ENCODE measurements at regions not wholly inside any gene's neighbourhood (a gene's known extent, or its start where the extent isn't known, plus 50 kb on each side); places are given as distances from the start of the nearest gene placed in this dataset.

- no peak overlapping the region for H3K27ac Mint-ChIP-seq
- H3K36me3 Mint-ChIP-seq: no peaks in the 10 kb centered on the region
Observed at GRCh38 chr10:85256481-85256880, 928.1 kb downstream of the CCSER2 start.

GRCh38 chr10:85259908-85260307 is 931.5 kb downstream of the CCSER2 start:
- H3K4me1 Mint-ChIP-seq: no peaks in the 10 kb centered on the region
- DNase-seq: no peak
- no peaks in the 10 kb centered on the region for H3K36me3 Mint-ChIP-seq
- H3K9me3 Mint-ChIP-seq: peaks cover 1% of the 10 kb centered on the region
- H3K4me3 Mint-ChIP-seq: no peak overlapping the region
- H3K27ac Mint-ChIP-seq: no peak overlapping the region
- no peaks in the 10 kb centered on the region for H3K27me3 Mint-ChIP-seq

More at GRCh38 chr10:85256481-85256880, 928.1 kb downstream of the CCSER2 start:
- peaks cover 1% of the 10 kb centered on the region for H3K9me3 Mint-ChIP-seq
- H3K4me3 Mint-ChIP-seq: no peak overlapping the region
- H3K27me3 Mint-ChIP-seq: no peaks in the 10 kb centered on the region
- DNase-seq: no peak
- no peaks in the 10 kb centered on the region for H3K4me1 Mint-ChIP-seq

- Mint-ChIP-seq H3K4me3 (no peak overlapping the region), H3K27me3 (no peaks in the 10 kb centered on the region), H3K27ac (no peak overlapping the region), H3K4me1 (no peaks in the 10 kb centered on the region), H3K9me3 (no peaks in the 10 kb centered on the region), H3K36me3 (no peaks in the 10 kb centered on the region)
- DNase-seq: no peak
Observed at GRCh38 chr10:85262992-85263391, 934.6 kb downstream of the CCSER2 start.

- H3K27ac Mint-ChIP-seq: no peak overlapping the region
- peaks cover 3% of the 10 kb centered on the region for H3K9me3 Mint-ChIP-seq
- no peaks in the 10 kb centered on the region for H3K36me3 Mint-ChIP-seq
- no peaks in the 10 kb centered on the region for H3K27me3 Mint-ChIP-seq
- no peaks in the 10 kb centered on the region for H3K4me1 Mint-ChIP-seq
- H3K4me3 Mint-ChIP-seq: no peak overlapping the region
- no peak for DNase-seq
Observed at GRCh38 chr10:85265121-85265520, 936.7 kb downstream of the CCSER2 start.

- Mint-ChIP-seq H3K4me1 (no peaks in the 10 kb centered on the region), H3K4me3 (no peak overlapping the region), H3K27ac (no peak overlapping the region), H3K27me3 (no peaks in the 10 kb centered on the region), H3K36me3 (no peaks in the 10 kb centered on the region), H3K9me3 (peaks cover 10% of the 10 kb centered on the region)
- no peak for DNase-seq
Observed at GRCh38 chr10:85266808-85267207, 938.4 kb downstream of the CCSER2 start.

- no peaks in the 10 kb centered on the region for H3K9me3 Mint-ChIP-seq
- no peak overlapping the region for H3K4me3 Mint-ChIP-seq
- H3K27ac Mint-ChIP-seq: no peak overlapping the region
- H3K4me1 Mint-ChIP-seq: no peaks in the 10 kb centered on the region
- DNase-seq: no peak
- no peaks in the 10 kb centered on the region for H3K36me3 Mint-ChIP-seq
- H3K27me3 Mint-ChIP-seq: no peaks in the 10 kb centered on the region
Observed at GRCh38 chr10:85280014-85280413, 951.6 kb downstream of the CCSER2 start.

- no peak overlapping the region for H3K27ac Mint-ChIP-seq
- no peaks in the 10 kb centered on the region for H3K27me3 Mint-ChIP-seq
- H3K9me3 Mint-ChIP-seq: peaks cover 12% of the 10 kb centered on the region
- no peak overlapping the region for H3K4me3 Mint-ChIP-seq
- no peak for DNase-seq
- no peaks in the 10 kb centered on the region for H3K4me1 Mint-ChIP-seq
- H3K36me3 Mint-ChIP-seq: no peaks in the 10 kb centered on the region
Observed at GRCh38 chr10:85284778-85285770, 956.7 kb downstream of the CCSER2 start.

- H3K27ac Mint-ChIP-seq: no peak overlapping the region
- H3K27me3 Mint-ChIP-seq: no peaks in the 10 kb centered on the region
- no peaks in the 10 kb centered on the region for H3K36me3 Mint-ChIP-seq
- DNase-seq: no peak
- H3K4me1 Mint-ChIP-seq: no peaks in the 10 kb centered on the region
- H3K4me3 Mint-ChIP-seq: no peak overlapping the region
- peaks cover 8% of the 10 kb centered on the region for H3K9me3 Mint-ChIP-seq
Observed at GRCh38 chr10:85293483-85293882, 965.1 kb downstream of the CCSER2 start.

- Mint-ChIP-seq H3K4me1 (no peaks in the 10 kb centered on the region), H3K9me3 (no peaks in the 10 kb centered on the region), H3K27me3 (no peaks in the 10 kb centered on the region), H3K36me3 (no peaks in the 10 kb centered on the region), H3K27ac (no peak overlapping the region), H3K4me3 (no peak overlapping the region)
- DNase-seq: no peak
Observed at GRCh38 chr10:85311613-85312337, 983.4 kb downstream of the CCSER2 start.

GRCh38 chr10:85315657-85316056 is 987.3 kb downstream of the CCSER2 start:
- Mint-ChIP-seq H3K27ac (no peak overlapping the region), H3K9me3 (no peaks in the 10 kb centered on the region), H3K27me3 (no peaks in the 10 kb centered on the region), H3K36me3 (no peaks in the 10 kb centered on the region), H3K4me1 (no peaks in the 10 kb centered on the region), H3K4me3 (no peak overlapping the region)
- DNase-seq: no peak

GRCh38 chr10:85316276-85316675 is 987.9 kb downstream of the CCSER2 start:
- Mint-ChIP-seq H3K4me1 (no peaks in the 10 kb centered on the region), H3K36me3 (no peaks in the 10 kb centered on the region), H3K4me3 (no peak overlapping the region), H3K27ac (no peak overlapping the region), H3K27me3 (no peaks in the 10 kb centered on the region), H3K9me3 (no peaks in the 10 kb centered on the region)
- no peak for DNase-seq

GRCh38 chr10:85317827-85318226 is 989.4 kb downstream of the CCSER2 start:
- no peaks in the 10 kb centered on the region for H3K9me3 Mint-ChIP-seq
- no peaks in the 10 kb centered on the region for H3K36me3 Mint-ChIP-seq
- no peak for DNase-seq
- no peak overlapping the region for H3K4me3 Mint-ChIP-seq
- no peak overlapping the region for H3K27ac Mint-ChIP-seq
- no peaks in the 10 kb centered on the region for H3K4me1 Mint-ChIP-seq
- no peaks in the 10 kb centered on the region for H3K27me3 Mint-ChIP-seq

GRCh38 chr10:85318809-85319807 is 990.7 kb downstream of the CCSER2 start:
- Mint-ChIP-seq H3K27me3 (no peaks in the 10 kb centered on the region), H3K36me3 (no peaks in the 10 kb centered on the region), H3K27ac (no peak overlapping the region), H3K4me3 (no peak overlapping the region), H3K4me1 (no peaks in the 10 kb centered on the region), H3K9me3 (no peaks in the 10 kb centered on the region)
- no peak for DNase-seq

- DNase-seq: no peak
- Mint-ChIP-seq H3K27ac (no peak overlapping the region), H3K4me1 (no peaks in the 10 kb centered on the region), H3K9me3 (no peaks in the 10 kb centered on the region), H3K4me3 (no peak overlapping the region), H3K36me3 (no peaks in the 10 kb centered on the region), H3K27me3 (no peaks in the 10 kb centered on the region)
Observed at GRCh38 chr10:85319826-85320225, 991.4 kb downstream of the CCSER2 start.
